MCF 10A (cell line): ENCODE measurements at regions not wholly inside any gene's neighbourhood (a gene's known extent, or its start where the extent isn't known, plus 50 kb on each side); places are given as distances from the start of the nearest gene placed in this dataset.
A peak's percentile ranks its signal among the peaks of the same experiment; 100 is the strongest.
"Not testable (repeated sequence)": the region's sequence is repeated elsewhere in the genome, so short reads cannot be mapped to it uniquely, and the experiment has no call there.

ENCODE experiments used
- BruUV-seq: library from RNA; stranded (reverse); fragments of 400-500 nt; replicated peaks from 2 replicates; lab custom pipeline; 2021; lab: Mats Ljungman, UMichigan
- CTCF ChIA-PET: fragments of 300-600 bp; sonication (Branson Sonifier 250); formaldehyde crosslinking; extraction: SDS; loops from one replicate; lab custom pipeline; 2021; ENCODE audit warnings: antibody characterized with exemption, inconsistent platforms; lab: Yijun Ruan, JAX
- POLR2A ChIA-PET: fragments of 300-600, 350-650 bp; sonication (Branson Sonifier 250); formaldehyde crosslinking; extraction: SDS; loops from one replicate; lab custom pipeline; 2020; ENCODE audit warnings: antibody characterized with exemption, inconsistent platforms; lab: Yijun Ruan, JAX
- DNase-seq: peaks from one replicate; pipeline ENCODE4 v3.0.0-alpha.2; 2018; ENCODE audit not compliant: unreplicated experiment
- H3K27ac Mint-ChIP-seq: one replicate; pipeline ENCODE4 v1.8.0; 2022; ENCODE audit warnings: mild to moderate bottlenecking, low read depth, mixed read lengths; ENCODE audit not compliant: unreplicated experiment
- H3K27me3 Mint-ChIP-seq: one replicate; pipeline ENCODE4 v1.8.0; 2022; ENCODE audit warnings: mixed read lengths; ENCODE audit not compliant: insufficient read depth, unreplicated experiment
- H3K36me3 Mint-ChIP-seq: one replicate; pipeline ENCODE4 v1.8.0; 2022; ENCODE audit warnings: mild to moderate bottlenecking, moderate library complexity, mixed read lengths; ENCODE audit not compliant: insufficient read depth, unreplicated experiment
- H3K4me1 Mint-ChIP-seq: one replicate; pipeline ENCODE4 v1.8.0; 2022; ENCODE audit warnings: mixed read lengths; ENCODE audit not compliant: insufficient read depth, unreplicated experiment
- H3K4me3 Mint-ChIP-seq: one replicate; pipeline ENCODE4 v1.8.0; 2022; ENCODE audit warnings: mild to moderate bottlenecking, moderate library complexity, mixed read lengths; ENCODE audit not compliant: unreplicated experiment
- H3K9me3 Mint-ChIP-seq: one replicate; pipeline ENCODE4 v1.8.0; 2022; ENCODE audit warnings: mixed read lengths; ENCODE audit not compliant: unreplicated experiment
- intact Hi-C: fragments of 100-400 bp; cut with micrococcal nuclease; formaldehyde crosslinking; loops from 2 replicates; pipeline ENCODE4 v1.14.1; 2022
- TF ChIP-seq, protein P1 (sequence below): fragments of 200-600 bp; IDR thresholded peaks from one replicate; pipeline ENCODE4 v1.8.0; 2022; ENCODE audit warnings: antibody characterized with exemption, mild to moderate bottlenecking; ENCODE audit not compliant: unreplicated experiment

DNA sequence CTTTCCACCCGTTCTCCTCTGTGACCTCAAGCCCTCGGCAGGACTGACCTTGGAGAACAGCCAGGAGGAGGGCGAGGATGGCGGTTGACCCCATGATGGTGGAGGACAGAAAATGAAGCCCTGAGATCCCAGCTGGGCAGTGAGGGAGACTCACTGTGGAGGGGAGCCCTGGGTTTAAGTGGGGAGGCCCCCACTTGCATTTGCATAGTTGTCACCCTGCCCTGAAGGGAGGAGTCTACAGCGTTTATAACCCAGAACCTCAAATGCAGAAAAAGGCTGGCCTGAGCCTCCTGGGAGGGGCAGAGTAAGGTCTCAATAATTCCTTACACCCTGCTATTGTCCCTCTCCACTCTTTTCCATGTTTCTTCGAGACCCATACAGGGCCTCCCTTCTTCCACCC is 1052.7 kb downstream of the TMEM121 start:
- no peak for DNase-seq
- no peaks in the 10 kb centered on the region for H3K9me3 Mint-ChIP-seq
- TF ChIP-seq, protein P1, sequence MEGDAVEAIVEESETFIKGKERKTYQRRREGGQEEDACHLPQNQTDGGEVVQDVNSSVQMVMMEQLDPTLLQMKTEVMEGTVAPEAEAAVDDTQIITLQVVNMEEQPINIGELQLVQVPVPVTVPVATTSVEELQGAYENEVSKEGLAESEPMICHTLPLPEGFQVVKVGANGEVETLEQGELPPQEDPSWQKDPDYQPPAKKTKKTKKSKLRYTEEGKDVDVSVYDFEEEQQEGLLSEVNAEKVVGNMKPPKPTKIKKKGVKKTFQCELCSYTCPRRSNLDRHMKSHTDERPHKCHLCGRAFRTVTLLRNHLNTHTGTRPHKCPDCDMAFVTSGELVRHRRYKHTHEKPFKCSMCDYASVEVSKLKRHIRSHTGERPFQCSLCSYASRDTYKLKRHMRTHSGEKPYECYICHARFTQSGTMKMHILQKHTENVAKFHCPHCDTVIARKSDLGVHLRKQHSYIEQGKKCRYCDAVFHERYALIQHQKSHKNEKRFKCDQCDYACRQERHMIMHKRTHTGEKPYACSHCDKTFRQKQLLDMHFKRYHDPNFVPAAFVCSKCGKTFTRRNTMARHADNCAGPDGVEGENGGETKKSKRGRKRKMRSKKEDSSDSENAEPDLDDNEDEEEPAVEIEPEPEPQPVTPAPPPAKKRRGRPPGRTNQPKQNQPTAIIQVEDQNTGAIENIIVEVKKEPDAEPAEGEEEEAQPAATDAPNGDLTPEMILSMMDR, result no peak
- no peaks in the 10 kb centered on the region for H3K36me3 Mint-ChIP-seq
- intact Hi-C loops, result no loop called here
- H3K4me1 Mint-ChIP-seq, result no peaks in the 10 kb centered on the region
- no peak overlapping the region for H3K27ac Mint-ChIP-seq
- no TSS peak for BruUV-seq
- CTCF ChIA-PET, result interaction anchor here (1.0 to 1.1 kb wide), 2 partner anchors 15 to 83 kb away, joined by 3 to 4 read pairs; no protein-coding TSS in a partner anchor
- H3K4me3 Mint-ChIP-seq, result no peak overlapping the region
- peaks cover 43% of the 10 kb centered on the region for H3K27me3 Mint-ChIP-seq
- POLR2A ChIA-PET, result no interaction called here

DNA sequence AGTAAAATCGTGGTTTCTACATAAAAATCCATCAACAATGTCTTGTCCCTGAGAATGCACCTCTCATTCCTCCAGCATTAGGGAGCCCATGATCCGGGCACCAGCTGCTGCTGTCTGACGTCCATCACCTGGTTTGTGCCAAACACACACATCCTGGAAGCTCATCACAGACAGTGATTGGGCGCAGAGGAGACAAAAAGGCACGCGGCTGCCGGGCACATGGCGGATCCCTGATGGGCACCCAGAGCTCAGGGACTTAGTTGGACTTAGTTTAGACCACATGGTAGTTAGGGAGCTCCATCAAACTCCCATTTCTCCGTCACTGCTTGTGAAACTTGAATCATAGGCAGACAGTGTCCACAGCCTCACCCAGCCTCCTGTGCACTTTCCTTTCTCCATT is 1059.3 kb downstream of the TMEM121 start:
- intact Hi-C loops, result no loop called here
- Mint-ChIP-seq H3K27ac (no peak overlapping the region), H3K4me3 (no peak overlapping the region), H3K4me1 (no peaks in the 10 kb centered on the region), H3K36me3 (no peaks in the 10 kb centered on the region), H3K27me3 (peaks cover 63% of the 10 kb centered on the region), H3K9me3 (no peaks in the 10 kb centered on the region)
- BruUV-seq, result no TSS peak
- TF ChIP-seq, protein P1, result no peak
- no peak for DNase-seq
- CTCF ChIA-PET, result interaction anchor here (0.6 to 0.8 kb wide), 2 partner anchors 21 to 38 kb away, joined by 3 read pairs; no protein-coding TSS in a partner anchor
- POLR2A ChIA-PET, result no interaction called here

DNA sequence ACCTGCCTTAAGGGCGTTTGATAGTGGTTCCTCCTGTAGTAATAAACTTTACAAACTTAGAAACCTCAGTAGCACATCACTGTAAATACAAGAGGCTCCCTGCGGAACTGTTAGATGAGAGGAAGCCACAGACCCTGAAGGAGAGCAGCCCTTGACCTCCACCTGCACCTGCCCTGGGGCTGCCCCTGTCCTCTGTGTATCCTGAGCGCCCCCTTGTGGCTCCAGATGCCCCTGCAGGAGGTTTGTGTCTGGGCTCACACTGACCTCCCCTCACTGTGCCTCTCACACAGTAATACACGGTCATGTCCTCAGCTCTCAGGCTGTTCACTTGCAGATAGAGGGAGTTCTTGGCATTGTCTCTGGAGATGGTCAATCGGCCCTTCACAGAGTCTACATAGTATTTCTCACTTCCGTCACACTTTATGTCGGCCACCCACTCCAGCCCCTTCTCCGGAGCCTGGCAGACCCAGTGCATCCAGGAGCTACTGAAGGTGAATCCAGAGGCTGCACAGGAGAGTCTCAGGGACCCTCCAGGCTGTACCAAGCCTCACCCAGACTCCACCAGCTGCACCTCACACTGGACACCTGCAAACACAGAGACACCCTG is 1059.8 kb downstream of the TMEM121 start:
- peak; percentile 59 for DNase-seq
- H3K36me3 Mint-ChIP-seq, result no peaks in the 10 kb centered on the region
- CTCF ChIA-PET, result interaction anchor here (0.6 to 1.0 kb wide), 3 partner anchors 11 to 39 kb away, joined by 3 to 4 read pairs (median 3); no protein-coding TSS in a partner anchor

DNA sequence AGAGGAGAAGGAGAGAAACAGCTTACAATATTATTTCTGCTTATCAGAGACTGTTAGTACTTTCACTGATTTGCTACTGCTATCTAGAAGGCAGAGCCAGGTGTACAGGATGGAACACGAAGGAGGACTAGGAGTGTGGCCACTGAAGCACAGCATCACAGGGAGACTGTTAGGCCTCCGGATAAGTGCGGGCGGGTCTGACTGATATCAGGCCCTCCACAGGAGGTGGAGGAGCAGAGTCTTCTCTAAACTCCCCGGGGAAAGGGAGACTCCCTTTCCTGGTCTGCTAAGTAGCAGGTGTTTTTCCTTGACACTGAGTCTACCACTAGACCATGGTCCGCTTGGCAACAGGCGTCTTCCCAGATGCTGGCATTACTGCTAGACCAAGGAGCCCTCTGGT is 1065.2 kb downstream of the TMEM121 start:
- BruUV-seq, H3K9me3 Mint-ChIP-seq, H3K27ac Mint-ChIP-seq, H3K4me3 Mint-ChIP-seq, H3K4me1 Mint-ChIP-seq, H3K36me3 Mint-ChIP-seq, CTCF ChIA-PET, DNase-seq, POLR2A ChIA-PET, intact Hi-C loops: not testable (repeated sequence)
- peaks cover 59% of the 10 kb centered on the region for H3K27me3 Mint-ChIP-seq

More for the DNA sequence above, 1059.8 kb downstream of the TMEM121 start:
- intact Hi-C loops, result no loop called here
- TF ChIP-seq, protein P1, result peak; percentile 40
- POLR2A ChIA-PET, result no interaction called here
- no peaks in the 10 kb centered on the region for H3K9me3 Mint-ChIP-seq
- no peaks in the 10 kb centered on the region for H3K4me1 Mint-ChIP-seq
- peaks cover 63% of the 10 kb centered on the region for H3K27me3 Mint-ChIP-seq
- H3K27ac Mint-ChIP-seq, result no peak overlapping the region
- no peak overlapping the region for H3K4me3 Mint-ChIP-seq
- BruUV-seq, result no TSS peak

DNA sequence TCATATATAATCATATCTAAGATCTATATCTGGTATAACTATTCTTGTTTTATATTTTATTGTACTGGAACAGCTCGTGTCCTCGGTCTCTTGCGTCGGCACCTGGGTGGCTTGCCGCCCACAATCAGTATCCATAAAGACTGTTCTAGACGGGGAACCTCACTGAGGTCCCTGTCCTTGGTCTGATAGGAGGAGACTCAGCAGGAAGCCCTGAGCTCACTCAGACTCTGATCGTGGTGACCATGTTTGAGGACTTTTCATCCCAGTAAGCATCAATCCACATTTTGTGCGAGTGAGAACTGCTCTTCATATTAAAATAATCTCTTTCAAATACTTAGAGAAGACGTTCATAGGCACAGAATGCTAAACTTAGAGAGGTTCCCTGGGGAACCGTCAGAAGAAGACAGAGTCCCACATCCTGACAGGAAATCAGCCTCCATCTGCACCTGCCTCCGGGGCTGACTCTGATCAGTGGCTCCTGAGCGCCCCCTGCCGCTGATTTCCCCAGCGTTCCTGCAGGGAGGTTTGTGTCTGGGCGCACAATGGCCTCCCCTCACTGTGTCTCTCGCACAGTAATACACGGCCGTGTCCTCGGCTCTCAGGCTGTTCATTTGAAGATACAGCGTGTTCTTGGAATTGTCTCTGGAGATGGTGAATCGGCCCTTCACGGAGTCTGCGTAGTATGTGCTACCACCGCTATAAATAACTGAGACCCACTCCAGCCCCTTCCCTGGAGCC is 1065.9 kb downstream of the TMEM121 start:
- H3K9me3 Mint-ChIP-seq, H3K4me3 Mint-ChIP-seq, DNase-seq, POLR2A ChIA-PET, intact Hi-C loops, H3K27ac Mint-ChIP-seq, H3K4me1 Mint-ChIP-seq, CTCF ChIA-PET, H3K36me3 Mint-ChIP-seq, BruUV-seq: not testable (repeated sequence)
- peaks cover 59% of the 10 kb centered on the region for H3K27me3 Mint-ChIP-seq
